ENCODE measurements at regions not wholly inside any gene's neighbourhood (a gene's known extent, or its start where the extent isn't known, plus 50 kb on each side); places are given as distances from the start of the nearest gene placed in this dataset.

GRCh38 chr12:24723759-24724158 is 225.1 kb downstream of the BCAT1 start:
- no peak overlapping the region for H3K4me3 ChIP-seq
- no peaks in the 10 kb centered on the region for H3K27me3 ChIP-seq (ENCODE audit: low read depth)
- ATAC-seq (peak; percentile 30 to 74), DNase-seq (no peak)
- H3K36me3 ChIP-seq: no peaks in the 10 kb centered on the region
- no peak overlapping the region for H3K27ac ChIP-seq
- TF ChIP-seq CTCF (IDR thresholded peaks at IDR 0.05): no peak
- intact Hi-C loops (cut with DNase I): no loop called here
- H3K9me3 ChIP-seq: no peaks in the 10 kb centered on the region
- no peaks in the 10 kb centered on the region for H3K4me1 ChIP-seq

GRCh38 chr12:24721191-24721590 is 227.7 kb downstream of the BCAT1 start:
- DNase-seq: no peak
- intact Hi-C loops (cut with DNase I): no loop called here
- Histone ChIP-seq H3K27me3 (ENCODE audit: low read depth) (no peaks in the 10 kb centered on the region), H3K4me1 (no peaks in the 10 kb centered on the region), H3K27ac (no peak overlapping the region), H3K36me3 (no peaks in the 10 kb centered on the region), H3K9me3 (no peaks in the 10 kb centered on the region), H3K4me3 (no peak overlapping the region)
- TF ChIP-seq CTCF (IDR thresholded peaks at IDR 0.05): no peak
- ATAC-seq: no peak

GRCh38 chr12:24719293-24719721 is 229.6 kb downstream of the BCAT1 start:
- ATAC-seq (no peak), DNase-seq (no peak)
- intact Hi-C loops (cut with DNase I): no loop called here
- Histone ChIP-seq H3K4me3 (no peak overlapping the region), H3K27me3 (ENCODE audit: low read depth) (no peaks in the 10 kb centered on the region), H3K9me3 (no peaks in the 10 kb centered on the region), H3K4me1 (no peaks in the 10 kb centered on the region), H3K36me3 (no peaks in the 10 kb centered on the region), H3K27ac (no peak overlapping the region)
- no peak for TF ChIP-seq CTCF (IDR thresholded peaks at IDR 0.05)

- no peaks in the 10 kb centered on the region for H3K27me3 ChIP-seq (ENCODE audit: low read depth)
- no peak overlapping the region for H3K27ac ChIP-seq
- no peak for DNase-seq
- H3K4me3 ChIP-seq: no peak overlapping the region
- intact Hi-C loops (cut with DNase I): no loop called here
- ATAC-seq: no peak
- no peak for TF ChIP-seq CTCF (IDR thresholded peaks at IDR 0.05)
- no peaks in the 10 kb centered on the region for H3K9me3 ChIP-seq
- H3K4me1 ChIP-seq: no peaks in the 10 kb centered on the region
- H3K36me3 ChIP-seq: no peaks in the 10 kb centered on the region
Measured at GRCh38 chr12:24718617-24719016, 230.3 kb downstream of the BCAT1 start.

- no peak overlapping the region for H3K4me3 ChIP-seq
- ATAC-seq: no peak
- no peak for TF ChIP-seq CTCF (IDR thresholded peaks at IDR 0.05)
- DNase-seq: no peak
- H3K9me3 ChIP-seq: no peaks in the 10 kb centered on the region
- H3K4me1 ChIP-seq: no peaks in the 10 kb centered on the region
- no peaks in the 10 kb centered on the region for H3K27me3 ChIP-seq (ENCODE audit: low read depth)
- no peak overlapping the region for H3K27ac ChIP-seq
- H3K36me3 ChIP-seq: no peaks in the 10 kb centered on the region
- intact Hi-C loops (cut with DNase I): no loop called here
Measured at GRCh38 chr12:24714237-24714636, 234.7 kb downstream of the BCAT1 start.

Measured in lower lobe of right lung (tissue), 2 donors.